Lower leg skin (tissue), 4 donors: ENCODE measurements at regions not wholly inside any gene's neighbourhood (a gene's known extent, or its start where the extent isn't known, plus 50 kb on each side); places are given as distances from the start of the nearest gene placed in this dataset.

Experiments used
- DNase-seq, 2 donors: peaks; one replicate each; pipeline ENCODE4 v3.0.0-alpha.2; 2019; ENCODE audit warnings: low spot score in 2 of 2
- H3K4me3 ChIP-seq: fragments of 200-600 bp; sonication (generic); 2 replicates; pipeline ENCODE4 v1.5.1; 2017; ENCODE audit warnings: mild to moderate bottlenecking, low read depth; ENCODE audit not compliant: poor library complexity, severe bottlenecking
- POLR2A ChIP-seq, 2 donors: fragments of 450-650 bp; IDR thresholded peaks; one replicate each; pipeline ENCODE4 v1.6.1; 2016 to 2017; ENCODE audit warnings: antibody characterized with exemption in 2 of 2, mild to moderate bottlenecking in 1 of 2, moderate library complexity in 1 of 2
- WGBS, 2 donors: methylation state at CpG; one replicate each; pipeline ENCODE4 v1.1.5; 2018; 5-methylcytosine and 5-hydroxymethylcytosine counted together
- intact Hi-C: fragments of 100-400 bp; cut with DNase I; formaldehyde crosslinking; loops from one replicate; pipeline ENCODE4 v1.15.0; 2023; ENCODE audit warnings: low total_unique reads
- TF ChIP-seq, protein P1 (sequence below), 3 donors: fragments of 450-650 bp; IDR thresholded peaks; one replicate each; pipeline ENCODE4 v1.5.1; 2016; ENCODE audit warnings: antibody characterized with exemption in 3 of 3, mild to moderate bottlenecking in 3 of 3, moderate library complexity in 2 of 3

- no peak overlapping the region for H3K4me3 ChIP-seq
- 78 to 81% methylated on average over 4 of the region's 4 CpGs for WGBS, 2 donors
- DNase-seq, result no peak
- no peak for TF ChIP-seq POLR2A (IDR thresholded peaks at IDR 0.05)
- TF ChIP-seq, protein P1, sequence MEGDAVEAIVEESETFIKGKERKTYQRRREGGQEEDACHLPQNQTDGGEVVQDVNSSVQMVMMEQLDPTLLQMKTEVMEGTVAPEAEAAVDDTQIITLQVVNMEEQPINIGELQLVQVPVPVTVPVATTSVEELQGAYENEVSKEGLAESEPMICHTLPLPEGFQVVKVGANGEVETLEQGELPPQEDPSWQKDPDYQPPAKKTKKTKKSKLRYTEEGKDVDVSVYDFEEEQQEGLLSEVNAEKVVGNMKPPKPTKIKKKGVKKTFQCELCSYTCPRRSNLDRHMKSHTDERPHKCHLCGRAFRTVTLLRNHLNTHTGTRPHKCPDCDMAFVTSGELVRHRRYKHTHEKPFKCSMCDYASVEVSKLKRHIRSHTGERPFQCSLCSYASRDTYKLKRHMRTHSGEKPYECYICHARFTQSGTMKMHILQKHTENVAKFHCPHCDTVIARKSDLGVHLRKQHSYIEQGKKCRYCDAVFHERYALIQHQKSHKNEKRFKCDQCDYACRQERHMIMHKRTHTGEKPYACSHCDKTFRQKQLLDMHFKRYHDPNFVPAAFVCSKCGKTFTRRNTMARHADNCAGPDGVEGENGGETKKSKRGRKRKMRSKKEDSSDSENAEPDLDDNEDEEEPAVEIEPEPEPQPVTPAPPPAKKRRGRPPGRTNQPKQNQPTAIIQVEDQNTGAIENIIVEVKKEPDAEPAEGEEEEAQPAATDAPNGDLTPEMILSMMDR (IDR thresholded peaks at IDR 0.05), result no peak
- intact Hi-C loops, result no loop called here
These were observed 212.6 kb upstream of the RSPO3 start for GRCh38 chr6:126905917-126906316.

- no peak overlapping the region for H3K4me3 ChIP-seq
- no peak for TF ChIP-seq POLR2A (IDR thresholded peaks at IDR 0.05)
- TF ChIP-seq, protein P1 (IDR thresholded peaks at IDR 0.05), result no peak
- intact Hi-C loops, result no loop called here
- 63 to 67% methylated on average over 1 of the region's 1 CpG for WGBS, 2 donors
- DNase-seq, result no peak
These were observed 211.2 kb upstream of the RSPO3 start for GRCh38 chr6:126907312-126907711.

DNA sequence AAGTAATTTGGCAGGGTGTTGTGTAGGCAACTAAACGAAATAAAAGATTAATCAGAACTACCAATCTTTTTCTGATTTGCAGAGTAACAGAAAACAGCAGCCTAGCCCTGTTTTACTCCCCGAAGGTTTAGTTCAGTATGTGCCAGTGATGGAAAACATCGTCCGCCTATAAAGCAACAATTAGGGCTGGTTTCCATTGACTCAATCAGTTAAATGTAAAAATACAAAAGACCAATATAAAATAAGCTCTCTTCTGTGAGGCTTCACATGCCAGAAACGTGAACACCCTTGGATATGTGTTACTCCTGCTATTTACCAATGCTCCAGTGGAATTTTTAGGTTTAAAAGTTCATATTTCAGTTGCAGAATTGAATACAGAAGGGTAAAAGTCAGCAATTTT, 210.5 kb upstream of the RSPO3 start:
- no peak for DNase-seq
- intact Hi-C loops, result no loop called here
- TF ChIP-seq, protein P1 (IDR thresholded peaks at IDR 0.05), result no peak
- no peak for TF ChIP-seq POLR2A (IDR thresholded peaks at IDR 0.05)
- no peak overlapping the region for H3K4me3 ChIP-seq
- WGBS, 2 donors, result 53 to 56% methylated on average over 5 of the region's 5 CpGs

GRCh38 chr6:126909493-126909892, 209.0 kb upstream of the RSPO3 start:
- intact Hi-C loops, result no loop called here

GRCh38 chr6:126913651-126914050, 204.8 kb upstream of the RSPO3 start:
- no peak overlapping the region for H3K4me3 ChIP-seq
- 57 to 73% methylated on average over 1 of the region's 1 CpG for WGBS, 2 donors
- intact Hi-C loops, result no loop called here
- no peak for DNase-seq
- TF ChIP-seq POLR2A (IDR thresholded peaks at IDR 0.05), result no peak
- TF ChIP-seq, protein P1 (IDR thresholded peaks at IDR 0.05), result no peak

More at GRCh38 chr6:126909493-126909892, 209.0 kb upstream of the RSPO3 start:
- WGBS, 2 donors, result 79 to 82% methylated on average over 3 of the region's 3 CpGs
- no peak overlapping the region for H3K4me3 ChIP-seq
- TF ChIP-seq, protein P1 (IDR thresholded peaks at IDR 0.05), result no peak
- TF ChIP-seq POLR2A (IDR thresholded peaks at IDR 0.05), result no peak
- DNase-seq, result no peak

- DNase-seq, result no peak
- intact Hi-C loops, result no loop called here
- no peak overlapping the region for H3K4me3 ChIP-seq
- TF ChIP-seq POLR2A (IDR thresholded peaks at IDR 0.05), result no peak
- TF ChIP-seq, protein P1 (IDR thresholded peaks at IDR 0.05), result no peak
- WGBS, 2 donors, result 71 to 72% methylated on average over 2 of the region's 2 CpGs
These were observed 204.3 kb upstream of the RSPO3 start for GRCh38 chr6:126914172-126914571.
